ENCODE measurements at regions not wholly inside any gene's neighbourhood (a gene's known extent, or its start where the extent isn't known, plus 50 kb on each side); places are given as distances from the start of the nearest gene placed in this dataset.
"Not testable (repeated sequence)": the region's sequence is repeated elsewhere in the genome, so short reads cannot be mapped to it uniquely, and the experiment has no call there.

- in situ Hi-C loops (cut with HindIII; ENCODE audit: low sequenced_read_pairs): no loop called here
Observed at GRCh38 chr3:110430146-110430545, 641.5 kb upstream of the NECTIN3 start.

- in situ Hi-C loops (cut with HindIII; ENCODE audit: low sequenced_read_pairs): loop anchor here (5.0 kb wide), 1 partner anchor 41 kb away; no protein-coding TSS in a partner anchor
Observed at GRCh38 chr3:110436209-110436608, 635.4 kb upstream of the NECTIN3 start.

- in situ Hi-C loops (cut with HindIII; ENCODE audit: low sequenced_read_pairs): not testable (repeated sequence)
Observed at GRCh38 chr3:110440066-110440653, 631.5 kb upstream of the NECTIN3 start.

- in situ Hi-C loops (cut with HindIII; ENCODE audit: low sequenced_read_pairs): no loop called here
Observed at GRCh38 chr3:110454066-110454465, 617.5 kb upstream of the NECTIN3 start.

- in situ Hi-C loops (cut with HindIII; ENCODE audit: low sequenced_read_pairs): no loop called here
Observed at GRCh38 chr3:110456001-110456400, 615.6 kb upstream of the NECTIN3 start.

- in situ Hi-C loops (cut with HindIII; ENCODE audit: low sequenced_read_pairs): no loop called here
Observed at GRCh38 chr3:110456438-110457138, 615.0 kb upstream of the NECTIN3 start.

- in situ Hi-C loops (cut with HindIII; ENCODE audit: low sequenced_read_pairs): no loop called here
Observed at GRCh38 chr3:110457508-110457907, 614.1 kb upstream of the NECTIN3 start.

- in situ Hi-C loops (cut with HindIII; ENCODE audit: low sequenced_read_pairs): no loop called here
Observed at GRCh38 chr3:110459021-110459420, 612.6 kb upstream of the NECTIN3 start.

- in situ Hi-C loops (cut with HindIII; ENCODE audit: low sequenced_read_pairs): no loop called here
Observed at GRCh38 chr3:110470310-110470709, 601.3 kb upstream of the NECTIN3 start.

GRCh38 chr3:110473405-110473804 lies 598.2 kb upstream of the NECTIN3 start:
- in situ Hi-C loops (cut with HindIII; ENCODE audit: low sequenced_read_pairs): no loop called here

GRCh38 chr3:110474397-110474796 lies 597.2 kb upstream of the NECTIN3 start:
- in situ Hi-C loops (cut with HindIII; ENCODE audit: low sequenced_read_pairs): no loop called here

- in situ Hi-C loops (cut with HindIII; ENCODE audit: low sequenced_read_pairs): loop anchor here (5.0 kb wide), 1 partner anchor 41 kb away; no protein-coding TSS in a partner anchor
Observed at GRCh38 chr3:110478377-110479054, 593.1 kb upstream of the NECTIN3 start.

- in situ Hi-C loops (cut with HindIII; ENCODE audit: low sequenced_read_pairs): loop anchor here (5.0 kb wide), 1 partner anchor 42 kb away; no protein-coding TSS in a partner anchor
Observed at GRCh38 chr3:110479731-110480130, 591.9 kb upstream of the NECTIN3 start.

- in situ Hi-C loops (cut with HindIII; ENCODE audit: low sequenced_read_pairs): no loop called here
Observed at GRCh38 chr3:110485389-110485788, 586.2 kb upstream of the NECTIN3 start.

- in situ Hi-C loops (cut with HindIII; ENCODE audit: low sequenced_read_pairs): no loop called here
Observed at GRCh38 chr3:110487840-110488239, 583.8 kb upstream of the NECTIN3 start.

- in situ Hi-C loops (cut with HindIII; ENCODE audit: low sequenced_read_pairs): no loop called here
Observed at GRCh38 chr3:110491413-110491812, 580.2 kb upstream of the NECTIN3 start.

GRCh38 chr3:110492876-110493275 lies 578.7 kb upstream of the NECTIN3 start:
- in situ Hi-C loops (cut with HindIII; ENCODE audit: low sequenced_read_pairs): no loop called here

GRCh38 chr3:110493438-110494092 lies 578.1 kb upstream of the NECTIN3 start:
- in situ Hi-C loops (cut with HindIII; ENCODE audit: low sequenced_read_pairs): no loop called here

GRCh38 chr3:110494093-110494490 lies 577.5 kb upstream of the NECTIN3 start:
- in situ Hi-C loops (cut with HindIII; ENCODE audit: low sequenced_read_pairs): no loop called here

GRCh38 chr3:110494728-110495127 lies 576.9 kb upstream of the NECTIN3 start:
- in situ Hi-C loops (cut with HindIII; ENCODE audit: low sequenced_read_pairs): no loop called here

GRCh38 chr3:110495201-110495927 lies 576.3 kb upstream of the NECTIN3 start:
- in situ Hi-C loops (cut with HindIII; ENCODE audit: low sequenced_read_pairs): no loop called here
